C4-2B (cell line): ENCODE measurements at regions not wholly inside any gene's neighbourhood (a gene's known extent, or its start where the extent isn't known, plus 50 kb on each side); places are given as distances from the start of the nearest gene placed in this dataset.

ENCODE experiments used
- ZFX ChIP-seq: fragments of 450-650 bp; IDR thresholded peaks from 2 replicates; pipeline ENCODE4 v1.6.1; 2017
- TF ChIP-seq, protein P1 (sequence below): fragments of 450-650 bp; conservative IDR thresholded peaks from 2 replicates; pipeline ENCODE4 v1.5.1; 2017; ENCODE audit warnings: mild to moderate bottlenecking

DNA sequence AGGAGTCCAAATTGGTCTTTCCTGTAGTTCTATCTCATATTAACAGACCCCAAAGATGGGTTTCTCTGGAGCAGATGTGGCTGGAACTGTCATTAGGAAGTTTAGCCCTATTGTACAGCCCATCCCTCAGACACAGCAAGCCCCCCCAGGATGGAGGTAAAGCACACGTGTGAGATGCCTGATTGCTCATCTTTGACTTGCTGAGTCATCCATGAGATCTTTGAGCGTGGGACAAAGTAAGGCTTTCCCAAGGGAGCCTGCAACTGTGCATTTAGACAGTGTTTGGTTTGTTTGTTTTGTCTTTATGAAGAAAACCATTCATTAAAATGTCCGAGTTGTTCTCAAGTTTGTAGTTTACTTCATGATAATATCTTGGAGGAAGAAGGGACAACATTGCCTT, 145.3 kb upstream of the CDH13 start:
- TF ChIP-seq ZFX: no peak
- TF ChIP-seq, protein P1, sequence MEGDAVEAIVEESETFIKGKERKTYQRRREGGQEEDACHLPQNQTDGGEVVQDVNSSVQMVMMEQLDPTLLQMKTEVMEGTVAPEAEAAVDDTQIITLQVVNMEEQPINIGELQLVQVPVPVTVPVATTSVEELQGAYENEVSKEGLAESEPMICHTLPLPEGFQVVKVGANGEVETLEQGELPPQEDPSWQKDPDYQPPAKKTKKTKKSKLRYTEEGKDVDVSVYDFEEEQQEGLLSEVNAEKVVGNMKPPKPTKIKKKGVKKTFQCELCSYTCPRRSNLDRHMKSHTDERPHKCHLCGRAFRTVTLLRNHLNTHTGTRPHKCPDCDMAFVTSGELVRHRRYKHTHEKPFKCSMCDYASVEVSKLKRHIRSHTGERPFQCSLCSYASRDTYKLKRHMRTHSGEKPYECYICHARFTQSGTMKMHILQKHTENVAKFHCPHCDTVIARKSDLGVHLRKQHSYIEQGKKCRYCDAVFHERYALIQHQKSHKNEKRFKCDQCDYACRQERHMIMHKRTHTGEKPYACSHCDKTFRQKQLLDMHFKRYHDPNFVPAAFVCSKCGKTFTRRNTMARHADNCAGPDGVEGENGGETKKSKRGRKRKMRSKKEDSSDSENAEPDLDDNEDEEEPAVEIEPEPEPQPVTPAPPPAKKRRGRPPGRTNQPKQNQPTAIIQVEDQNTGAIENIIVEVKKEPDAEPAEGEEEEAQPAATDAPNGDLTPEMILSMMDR: no peak
